HCT116 (cell line): ENCODE measurements at regions not wholly inside any gene's neighbourhood (a gene's known extent, or its start where the extent isn't known, plus 50 kb on each side); places are given as distances from the start of the nearest gene placed in this dataset.

Experiments used
- ATAC-seq: fragments of 200-7000 bp; cut with Tn5 transposase; 2 replicates; pipeline ENCODE4 v1.9.1; 2020; ENCODE audit warnings: mild to moderate bottlenecking, moderate library complexity
- BruUV-seq: library from RNA; stranded (reverse); fragments of 400-500 nt; replicated peaks from 2 replicates; lab custom pipeline; 2021; lab: Mats Ljungman, UMichigan
- CTCF ChIA-PET: fragments of 300-600 bp; sonication (Branson Sonifier 250); formaldehyde crosslinking; loops from one replicate; lab custom pipeline; 2021; ENCODE audit warnings: antibody characterized with exemption; lab: Charles Lee
- POLR2A ChIA-PET: fragments of 300-600, 350-600 bp; sonication (Branson Sonifier 250); formaldehyde crosslinking; loops from one replicate; lab custom pipeline; 2021; ENCODE audit warnings: antibody characterized with exemption; lab: Charles Lee
- RAD21 ChIA-PET, 2 experiments: fragments of 300-600 bp; sonication (Branson Sonifier 250); formaldehyde crosslinking; loops; one replicate each; lab custom pipeline; 2023; ENCODE audit warnings: low total read pairs in 2 of 2; ENCODE audit not compliant: uncharacterized antibody in 2 of 2, unreplicated experiment in 2 of 2, low non-redundant PET in 1 of 2; lab: Charles Lee
- DNase-seq: peaks from one replicate; pipeline ENCODE4 v3.0.0-alpha.2; 2010; ENCODE audit warnings: low read depth, low spot score
- H2AFZ ChIP-seq: fragments of 200-600 bp; shearing (Covaris generic), sonication (generic); 2 replicates; pipeline ENCODE4 v1.6.1; 2017; ENCODE audit warnings: low read depth, mixed run types, mixed read lengths, antibody characterized with exemption, low read length; ENCODE audit not compliant: poor library complexity, severe bottlenecking
- H3K27ac ChIP-seq: 2 replicates; pipeline ENCODE4 v1.5.1; 2012; ENCODE audit warnings: low read depth, low read length
- H3K27me3 ChIP-seq: fragments of 200-600 bp; sonication (generic); 2 replicates; pipeline ENCODE4 v1.6.1; 2016; ENCODE audit warnings: mixed run types, low read length, mixed read lengths; ENCODE audit not compliant: insufficient read depth
- H3K36me3 ChIP-seq, 2 experiments: fragments of 200-500 bp in 1 of 2; fragments of 200-600 bp in 1 of 2; sonication (Bioruptor generic) in 1 of 2; sonication (generic) in 1 of 2; 2 replicates each; pipeline versions ENCODE4 v1.5.1 to v1.6.1; 2014 to 2016; ENCODE audit warnings: low read length in 2 of 2, inconsistent platforms in 1 of 2, mixed read lengths in 1 of 2, mixed run types in 1 of 2; ENCODE audit not compliant: insufficient read depth in 2 of 2, control insufficient read depth in 1 of 2
- H3K4me1 ChIP-seq, 2 experiments: fragments of 200-600 bp in 1 of 2; sonication (generic) in 1 of 2; 2 replicates each; pipeline versions ENCODE4 v1.5.1 to v1.6.1; 2012 to 2017; ENCODE audit warnings: low read length in 2 of 2, inconsistent platforms in 1 of 2, mild to moderate bottlenecking in 1 of 2, mixed read lengths in 1 of 2, mixed run types in 1 of 2, moderate library complexity in 1 of 2; ENCODE audit not compliant: insufficient read depth in 2 of 2, control insufficient read depth in 1 of 2
- H3K4me2 ChIP-seq: fragments of 200-600 bp; sonication (generic); 2 replicates; pipeline ENCODE4 v1.6.1; 2017; ENCODE audit warnings: mixed run types, low read length, mixed read lengths
- H3K4me3 ChIP-seq, 2 experiments: fragments of 200-600 bp in 1 of 2; sonication (generic) in 1 of 2; replicated peaks in 1 of 2; 2 replicates each; pipeline ENCODE4 v1.5.1; 2011 to 2016; ENCODE audit warnings: low read length in 2 of 2, control low read depth in 1 of 2, low read depth in 1 of 2, mild to moderate bottlenecking in 1 of 2, mixed read lengths in 1 of 2, mixed run types in 1 of 2
- H3K79me2 ChIP-seq: fragments of 200-600 bp; sonication (generic); 2 replicates; pipeline ENCODE4 v1.6.1; 2017; ENCODE audit warnings: mild to moderate bottlenecking, mixed run types, low read length, moderate library complexity, mixed read lengths; ENCODE audit not compliant: insufficient read depth
- H3K9ac ChIP-seq: fragments of 200-600 bp; sonication (generic); 2 replicates; pipeline ENCODE4 v1.6.1; 2016; ENCODE audit warnings: low read length, mixed read lengths
- H3K9me2 ChIP-seq: fragments of 200-600 bp; sonication (generic), shearing (Covaris generic); 2 replicates; pipeline ENCODE4 v1.6.1; 2017; ENCODE audit warnings: mixed run types, mild to moderate bottlenecking, moderate library complexity; ENCODE audit not compliant: insufficient read depth
- H3K9me3 ChIP-seq, 2 experiments: fragments of 200-500 bp in 1 of 2; fragments of 200-600 bp in 1 of 2; sonication (Bioruptor generic) in 1 of 2; sonication (generic) in 1 of 2; 2 replicates each; pipeline ENCODE4 v1.6.1; 2014 to 2017; ENCODE audit warnings: low read length in 2 of 2, mixed read lengths in 2 of 2, inconsistent platforms in 1 of 2, low read depth in 1 of 2, mild to moderate bottlenecking in 1 of 2, mixed run types in 1 of 2, moderate library complexity in 1 of 2; ENCODE audit not compliant: control insufficient read depth in 1 of 2, insufficient read depth in 1 of 2
- H4K20me1 ChIP-seq: fragments of 200-600 bp; sonication (generic), shearing (Covaris generic); 2 replicates; pipeline ENCODE4 v1.6.1; 2017; ENCODE audit warnings: mixed run types, mild to moderate bottlenecking, moderate library complexity; ENCODE audit not compliant: insufficient read depth
- CBX3 ChIP-seq: IDR thresholded peaks from 2 replicates; pipeline ENCODE4 v1.6.1; 2012; ENCODE audit warnings: low read depth
- POLR2A ChIP-seq: IDR thresholded peaks from 2 replicates; pipeline ENCODE4 v1.7.0; 2011; ENCODE audit warnings: borderline replicate concordance; ENCODE audit not compliant: insufficient read depth, insufficient read length; ENCODE audit errors: extremely low read depth
- SIN3A ChIP-seq: IDR thresholded peaks from 2 replicates; pipeline ENCODE4 v1.6.1; 2012; ENCODE audit warnings: low read depth
- intact Hi-C: fragments of 100-400 bp; cut with micrococcal nuclease; formaldehyde crosslinking; loops from 2 replicates; pipeline ENCODE4 v1.10.0; 2022
- TF ChIP-seq, protein P1 (sequence below): IDR thresholded peaks from 2 replicates; pipeline ENCODE4 v1.6.1; 2011; ENCODE audit warnings: mild to moderate bottlenecking, low read length, moderate library complexity; ENCODE audit not compliant: insufficient replicate concordance; ENCODE audit errors: extremely low read depth

DNA sequence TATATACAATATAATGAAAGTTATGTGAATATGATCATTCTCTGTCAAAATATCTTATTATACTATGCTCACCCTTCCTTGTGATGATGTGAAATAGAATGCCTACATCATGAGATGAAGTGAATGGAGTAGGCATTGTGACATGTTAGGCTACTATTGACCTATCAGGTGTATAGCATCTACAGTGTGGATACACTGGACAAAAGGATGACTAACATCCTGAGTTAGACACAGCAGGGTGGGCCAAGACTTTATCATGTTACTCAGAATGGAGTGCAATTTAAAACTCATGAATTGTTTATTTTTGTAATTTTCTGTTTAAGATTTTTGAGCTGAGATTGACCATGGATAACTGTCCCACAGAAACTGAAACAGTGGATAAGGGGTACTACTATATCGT, 53.4 kb upstream of the NAV3 start:
- Histone ChIP-seq H3K4me1 (no peaks in the 10 kb centered on the region), H2AFZ (no peak overlapping the region)
- intact Hi-C loops: no loop called here
- no peak for TF ChIP-seq SIN3A
- TF ChIP-seq, all 23 proteins: peak for 0
- ATAC-seq (no peak), DNase-seq (no peak)
- Histone ChIP-seq H3K9ac (no peak overlapping the region), H3K4me2 (no peak overlapping the region), H3K36me3 (no peaks in the 10 kb centered on the region), H3K27me3 (no peaks in the 10 kb centered on the region), H3K27ac (no peak overlapping the region), H3K79me2 (no peaks in the 10 kb centered on the region), H3K9me3 (no peaks in the 10 kb centered on the region), H3K9me2 (no peaks in the 10 kb centered on the region), H3K4me3 (no peak overlapping the region), H4K20me1 (no peaks in the 10 kb centered on the region)
- ChIA-PET RAD21 (no interaction called here), CTCF (no interaction called here), POLR2A (no interaction called here)
- no TSS peak for BruUV-seq

DNA sequence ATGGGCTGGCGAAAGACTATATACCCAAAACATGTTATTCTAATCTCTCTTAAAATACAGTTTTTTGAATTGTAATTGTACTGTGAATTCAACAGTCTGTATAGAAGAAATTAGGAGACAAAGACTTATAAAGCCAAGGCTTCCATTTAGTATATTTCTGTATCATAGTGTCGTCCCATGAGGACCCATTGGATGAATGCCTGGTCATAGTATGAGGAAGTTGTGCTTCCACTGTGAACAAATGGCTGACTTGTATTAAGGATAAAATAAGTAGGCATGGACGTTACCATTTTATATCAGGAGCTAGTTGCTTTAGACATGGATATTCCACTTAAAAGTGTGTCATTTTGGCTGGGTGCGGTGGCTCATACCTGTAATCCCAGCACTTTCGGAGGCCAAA, 55.9 kb upstream of the NAV3 start:
- Histone ChIP-seq H3K4me2 (no peak overlapping the region), H2AFZ (no peak overlapping the region), H3K4me3 (no peak overlapping the region), H3K4me1 (no peaks in the 10 kb centered on the region), H3K27me3 (no peaks in the 10 kb centered on the region), H4K20me1 (no peaks in the 10 kb centered on the region), H3K9me2 (no peaks in the 10 kb centered on the region), H3K36me3 (no peaks in the 10 kb centered on the region), H3K27ac (no peak overlapping the region), H3K9ac (no peak overlapping the region), H3K79me2 (no peaks in the 10 kb centered on the region), H3K9me3 (no peaks in the 10 kb centered on the region)
- no TSS peak for BruUV-seq
- POLR2A ChIA-PET: no interaction called here
- intact Hi-C loops: no loop called here
- CTCF ChIA-PET: no interaction called here
- RAD21 ChIA-PET: no interaction called here
- ATAC-seq: no peak
- TF ChIP-seq, protein P1, sequence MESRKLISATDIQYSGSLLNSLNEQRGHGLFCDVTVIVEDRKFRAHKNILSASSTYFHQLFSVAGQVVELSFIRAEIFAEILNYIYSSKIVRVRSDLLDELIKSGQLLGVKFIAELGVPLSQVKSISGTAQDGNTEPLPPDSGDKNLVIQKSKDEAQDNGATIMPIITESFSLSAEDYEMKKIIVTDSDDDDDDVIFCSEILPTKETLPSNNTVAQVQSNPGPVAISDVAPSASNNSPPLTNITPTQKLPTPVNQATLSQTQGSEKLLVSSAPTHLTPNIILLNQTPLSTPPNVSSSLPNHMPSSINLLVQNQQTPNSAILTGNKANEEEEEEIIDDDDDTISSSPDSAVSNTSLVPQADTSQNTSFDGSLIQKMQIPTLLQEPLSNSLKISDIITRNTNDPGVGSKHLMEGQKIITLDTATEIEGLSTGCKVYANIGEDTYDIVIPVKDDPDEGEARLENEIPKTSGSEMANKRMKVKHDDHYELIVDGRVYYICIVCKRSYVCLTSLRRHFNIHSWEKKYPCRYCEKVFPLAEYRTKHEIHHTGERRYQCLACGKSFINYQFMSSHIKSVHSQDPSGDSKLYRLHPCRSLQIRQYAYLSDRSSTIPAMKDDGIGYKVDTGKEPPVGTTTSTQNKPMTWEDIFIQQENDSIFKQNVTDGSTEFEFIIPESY: no peak
- TF ChIP-seq SIN3A (no peak), CBX3 (no peak), POLR2A (no peak)
- DNase-seq: no peak
